Kidney glomerular epithelial cell (primary cell): ENCODE measurements at regions not wholly inside any gene's neighbourhood (a gene's known extent, or its start where the extent isn't known, plus 50 kb on each side); places are given as distances from the start of the nearest gene placed in this dataset.
"Not testable (repeated sequence)": the region's sequence is repeated elsewhere in the genome, so short reads cannot be mapped to it uniquely, and the experiment has no call there.

Source experiments
- DNase-seq: peaks from one replicate; lab custom pipeline; 2025; lab: John Stamatoyannopoulos, UW

DNA sequence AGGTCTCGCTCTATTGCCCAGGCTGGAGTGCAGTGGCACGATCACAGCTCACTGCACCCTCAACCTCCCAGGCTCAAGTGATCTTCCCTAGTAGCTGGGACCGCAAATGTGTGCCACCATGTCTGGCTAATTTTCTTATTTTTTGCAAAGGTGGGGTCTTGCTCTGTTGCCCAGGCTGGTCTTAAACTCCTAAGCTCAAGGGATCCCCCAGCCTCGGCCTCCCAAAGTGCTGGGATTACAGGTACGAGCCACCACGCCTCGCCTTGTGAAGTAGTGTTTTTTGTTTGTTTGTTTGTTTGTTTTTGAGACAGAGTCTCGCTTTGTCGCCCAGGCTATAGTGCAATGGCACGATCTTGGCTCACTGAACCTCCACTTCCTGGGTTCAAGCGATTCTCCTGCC lies 125.5 kb downstream of the HAUS1 start:
- not testable (repeated sequence) for DNase-seq

DNA sequence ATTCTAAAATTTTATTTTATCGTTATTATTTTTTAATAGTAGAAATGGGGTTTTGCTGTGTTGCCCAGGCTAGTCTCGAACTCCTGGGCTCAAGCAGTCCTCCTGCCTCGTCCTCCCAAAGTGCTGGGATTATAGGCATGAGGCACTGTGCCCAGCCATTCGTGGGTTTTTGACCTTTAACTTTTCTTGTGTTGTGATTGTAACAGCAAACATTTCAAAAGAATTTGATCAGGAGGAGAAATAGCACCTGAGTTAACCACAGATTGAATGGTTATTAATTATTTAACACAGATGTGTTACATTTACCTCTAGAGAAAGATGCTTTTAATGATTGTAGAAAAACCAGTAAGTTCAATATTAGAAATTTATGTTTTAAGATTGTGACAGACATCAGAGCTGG lies 132.0 kb downstream of the HAUS1 start:
- DNase-seq, result no peak

DNA sequence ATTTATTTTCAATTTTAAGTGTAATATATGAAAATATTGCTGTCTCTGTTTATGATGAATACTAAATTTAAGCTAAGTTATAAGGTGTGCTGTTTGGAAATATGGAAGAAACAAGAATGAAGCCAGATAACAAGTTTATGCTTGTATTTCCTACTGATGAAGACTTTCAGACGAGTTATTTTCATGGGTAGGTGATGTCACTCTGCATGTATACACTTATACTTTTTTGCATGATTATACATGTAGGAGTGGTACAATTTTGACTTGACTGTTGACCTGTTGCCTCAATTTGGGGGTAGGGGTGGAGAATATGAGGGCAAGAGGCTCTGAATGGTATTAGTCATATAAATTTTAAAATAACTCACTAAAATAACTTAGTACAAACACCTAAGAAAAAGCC lies 133.7 kb downstream of the HAUS1 start:
- DNase-seq, result no peak

DNA sequence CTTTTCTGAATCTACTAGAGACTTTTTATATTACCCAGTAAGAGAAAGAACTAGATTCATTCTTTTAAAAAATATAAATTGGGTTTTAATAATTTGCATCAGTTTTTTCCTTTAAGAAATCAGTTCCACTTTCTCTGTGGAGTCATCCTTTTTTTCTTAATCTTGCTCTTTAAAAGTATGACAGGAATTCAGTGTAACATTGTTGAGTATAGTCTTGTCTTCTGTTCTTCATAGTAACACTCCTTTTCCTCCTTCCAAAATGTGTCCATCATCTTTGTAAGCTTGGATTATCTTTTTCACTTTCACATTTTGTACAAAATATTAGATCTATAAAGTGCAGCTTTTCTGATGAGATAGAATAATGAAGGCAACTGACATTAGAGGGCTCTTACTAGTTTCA lies 135.4 kb downstream of the HAUS1 start:
- no peak for DNase-seq

DNA sequence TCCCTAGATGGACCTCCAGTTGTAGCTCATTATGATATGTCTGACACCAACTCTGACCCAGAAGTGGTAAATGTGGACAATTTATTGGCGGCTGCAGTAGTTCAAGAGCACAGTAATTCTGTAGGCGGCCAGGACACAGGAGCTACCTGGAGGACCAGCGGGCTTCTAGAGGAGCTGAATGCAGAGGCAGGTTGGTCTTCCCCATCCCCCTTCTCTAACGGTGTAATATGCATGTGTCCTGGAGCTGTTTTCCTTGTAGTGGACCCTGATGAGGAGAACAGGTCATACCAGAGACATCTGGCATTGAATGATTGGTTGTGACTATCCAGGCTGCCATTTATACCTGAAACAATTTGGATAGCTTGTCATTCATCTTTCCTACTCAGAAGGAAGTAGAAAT lies 135.8 kb downstream of the HAUS1 start:
- no peak for DNase-seq

DNA sequence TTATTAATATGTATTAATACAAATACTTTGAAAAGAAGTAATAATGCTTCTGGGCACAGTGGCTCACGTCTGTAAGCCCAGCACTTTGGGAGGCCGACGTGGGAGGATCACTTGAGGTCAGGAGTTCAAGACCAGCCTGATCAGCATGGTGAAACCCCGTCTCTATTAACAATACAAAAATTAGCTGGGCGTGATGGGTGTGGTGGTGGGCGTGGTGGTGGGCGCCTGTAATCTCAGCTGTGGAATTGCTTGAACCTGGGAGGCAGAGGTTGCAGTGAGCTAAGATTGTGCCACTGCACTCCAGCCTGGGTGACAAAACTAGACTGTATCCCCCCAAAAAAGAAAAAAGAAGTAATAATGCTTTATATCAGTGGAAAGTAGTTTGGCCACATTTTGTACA lies 137.2 kb downstream of the HAUS1 start:
- not testable (repeated sequence) for DNase-seq

DNA sequence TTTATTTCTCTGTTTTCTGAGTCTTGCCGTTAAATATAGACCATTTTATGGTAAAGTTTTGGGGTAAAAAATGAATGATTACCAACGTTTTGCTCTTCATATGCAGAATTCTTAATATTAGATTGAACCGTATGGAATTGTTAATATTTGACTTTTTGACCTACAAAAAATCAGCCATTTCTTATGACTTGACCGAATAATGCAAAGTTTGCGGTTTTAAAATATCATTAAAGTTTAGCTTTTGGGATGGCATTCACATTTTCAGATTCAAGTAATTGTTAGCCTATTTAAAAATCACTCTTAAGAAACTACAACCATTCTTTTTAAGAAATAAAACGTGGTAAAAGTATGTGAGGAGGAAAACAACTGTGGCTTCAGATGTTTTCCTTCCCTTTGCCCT lies 138.0 kb downstream of the HAUS1 start:
- no peak for DNase-seq

GRCh38 chr18:46243095-46243494 lies 138.9 kb downstream of the HAUS1 start:
- DNase-seq, result peak; percentile 78

- no peak for DNase-seq
Observed at GRCh38 chr18:46243673-46244072, 139.5 kb downstream of the HAUS1 start.

GRCh38 chr18:46246101-46246500 lies 141.9 kb downstream of the HAUS1 start:
- no peak for DNase-seq

GRCh38 chr18:46247942-46248341 lies 143.8 kb downstream of the HAUS1 start:
- DNase-seq, result no peak

GRCh38 chr18:46250084-46250811 lies 146.1 kb downstream of the HAUS1 start:
- peak; percentile 85 for DNase-seq

- DNase-seq, result no peak
Observed at GRCh38 chr18:46250812-46251173, 146.6 kb downstream of the HAUS1 start.

DNA sequence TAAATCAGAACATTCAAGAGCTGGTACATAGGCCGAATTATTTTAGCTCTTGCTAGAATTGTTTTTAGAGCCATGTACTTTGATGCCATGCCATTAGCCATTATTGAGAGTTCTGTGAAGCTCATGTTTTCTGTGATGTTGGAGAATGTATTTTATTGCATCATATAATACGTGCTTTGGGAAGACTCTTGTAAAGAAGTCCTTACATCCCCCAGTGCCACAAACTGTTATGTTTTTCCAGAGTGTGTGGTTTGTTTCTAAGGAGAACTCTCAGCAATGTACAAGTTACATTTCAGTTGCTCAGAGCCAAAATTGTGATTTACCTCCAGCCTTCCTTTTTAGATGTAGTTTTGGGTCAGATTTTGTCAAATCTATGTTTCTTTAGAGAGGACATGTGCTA lies 148.6 kb downstream of the HAUS1 start:
- no peak for DNase-seq

- peak; percentile 50 for DNase-seq
Observed at GRCh38 chr18:46253498-46253897, 149.3 kb downstream of the HAUS1 start.

- DNase-seq, result peak; percentile 55
Observed at GRCh38 chr18:46256078-46256477, 151.9 kb downstream of the HAUS1 start.

DNA sequence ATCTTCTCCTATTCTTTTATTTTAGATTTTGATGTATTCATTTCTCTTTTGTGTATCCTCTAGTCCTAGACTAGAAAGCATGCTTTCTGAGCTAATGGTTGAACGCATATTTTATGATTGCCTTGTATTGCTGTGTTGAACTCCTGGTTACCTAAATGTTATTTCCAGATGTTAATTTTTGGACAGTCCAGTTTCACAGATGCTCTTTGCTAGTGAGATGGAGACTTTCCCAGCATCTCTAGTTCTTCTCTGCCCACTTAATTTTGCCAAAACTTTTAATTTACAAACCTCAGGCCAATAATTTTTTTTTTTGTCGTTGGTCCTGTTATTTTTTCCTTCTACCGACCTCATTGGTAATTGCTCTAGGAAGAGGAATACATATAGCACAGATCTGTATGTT lies 153.2 kb downstream of the HAUS1 start:
- no peak for DNase-seq

DNA sequence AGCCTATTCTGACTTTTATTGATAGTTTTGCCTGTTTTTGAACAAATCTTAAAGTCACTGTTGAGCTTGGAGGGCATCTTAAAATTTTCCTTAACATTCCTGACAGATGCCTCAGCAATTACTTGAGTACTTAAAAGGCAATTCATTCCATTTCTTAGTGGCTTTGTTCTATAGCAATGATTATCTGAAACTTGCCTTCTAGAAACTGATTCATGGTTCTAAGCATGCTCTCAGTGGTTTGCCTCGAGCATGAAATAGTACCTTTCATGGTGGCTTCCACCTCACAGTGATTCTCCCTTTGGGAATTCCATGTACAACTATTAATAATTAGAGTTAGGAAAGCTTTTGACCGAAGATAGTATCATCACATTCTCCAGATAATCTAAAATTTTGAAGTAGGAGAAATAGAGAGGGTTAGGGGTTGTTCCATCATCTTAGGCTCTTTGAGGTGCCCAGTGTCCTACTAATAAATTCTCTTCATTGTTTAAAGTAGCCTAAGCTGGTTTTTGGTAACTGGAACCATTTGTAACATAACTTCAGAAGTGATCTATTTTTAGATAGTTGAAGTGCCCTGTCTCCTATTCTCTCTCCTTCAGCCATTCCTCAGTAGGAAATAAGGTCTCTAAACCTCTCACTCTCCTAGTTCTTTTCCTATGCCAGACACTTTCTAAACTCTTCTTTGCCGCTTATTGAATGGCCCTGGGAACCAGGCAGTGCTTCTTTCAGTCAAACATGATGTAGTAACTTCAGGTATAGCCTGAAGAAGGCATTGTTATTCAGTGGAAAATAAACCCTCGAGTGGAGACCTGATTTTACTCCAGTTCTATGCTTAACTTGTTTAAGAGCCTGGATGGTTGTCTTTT lies 156.1 kb downstream of the HAUS1 start:
- peak; percentile 77 for DNase-seq

GRCh38 chr18:46260879-46261143 lies 156.6 kb downstream of the HAUS1 start:
- DNase-seq, result no peak

- DNase-seq, result no peak
Observed at GRCh38 chr18:46261799-46262198, 157.6 kb downstream of the HAUS1 start.

- DNase-seq, result no peak
Observed at GRCh38 chr18:46262856-46263255, 158.7 kb downstream of the HAUS1 start.

- DNase-seq, result peak; percentile 19
Observed at GRCh38 chr18:46264255-46264654, 160.1 kb downstream of the HAUS1 start.

- DNase-seq, result no peak
Observed at GRCh38 chr18:46265196-46266156, 161.3 kb downstream of the HAUS1 start.
